OCI-LY7 (cell line): ENCODE measurements at regions not wholly inside any gene's neighbourhood (a gene's known extent, or its start where the extent isn't known, plus 50 kb on each side); places are given as distances from the start of the nearest gene placed in this dataset.

Experiments
- CTCF ChIP-seq: fragments of 200-600 bp; sonication (generic); conservative IDR thresholded peaks from 2 replicates; pipeline ENCODE4 v1.5.1; 2014; ENCODE audit warnings: mild to moderate bottlenecking, antibody characterized with exemption, low read length, moderate library complexity, mixed read lengths
- EZH2phosphoT487 ChIP-seq: fragments of 200-600 bp; sonication (generic); IDR thresholded peaks from 2 replicates; pipeline ENCODE4 v1.6.1; 2018; ENCODE audit warnings: low read depth, borderline replicate concordance, mild to moderate bottlenecking, mixed run types, antibody characterized with exemption, low read length, moderate library complexity, mixed read lengths

- no peak for TF ChIP-seq CTCF
- TF ChIP-seq EZH2phosphoT487, result no peak
These were observed 170.0 kb downstream of the CYRIA start for GRCh38 chr2:16495509-16496208.
